GM12878 (cell line): ENCODE measurements at regions not wholly inside any gene's neighbourhood (a gene's known extent, or its start where the extent isn't known, plus 50 kb on each side); places are given as distances from the start of the nearest gene placed in this dataset.

Experiments
- ATAC-seq: fragments of 200-7000 bp; cut with Tn5 transposase; 3 replicates; pipeline ENCODE4 v1.9.1; 2020; ENCODE audit warnings: mild to moderate bottlenecking, moderate library complexity
- BruUV-seq: library from RNA; stranded (reverse); fragments of 400-500 nt; replicated peaks from 2 replicates; lab custom pipeline; 2021; lab: Mats Ljungman, UMichigan
- CTCF ChIA-PET: fragments of 300-600 bp; sonication (Branson Sonifier 250); formaldehyde crosslinking; extraction: SDS; loops from one replicate; lab custom pipeline; 2021; ENCODE audit warnings: inconsistent platforms; lab: Yijun Ruan, JAX
- POLR2A ChIA-PET: fragments of 350-600 bp; formaldehyde crosslinking; extraction: SDS; loops from one replicate; lab custom pipeline; 2021; ENCODE audit warnings: inconsistent platforms; lab: Charles Lee
- RAD21 ChIA-PET: fragments of 300-600 bp; sonication (Branson Sonifier 250); formaldehyde crosslinking; loops from one replicate; lab custom pipeline; 2023; ENCODE audit warnings: antibody characterized with exemption; ENCODE audit not compliant: unreplicated experiment; lab: Charles Lee
- SMC1A ChIA-PET: fragments of 300-600 bp; sonication (Branson Sonifier 250); formaldehyde crosslinking; loops from one replicate; lab custom pipeline; 2023; ENCODE audit not compliant: unreplicated experiment, uncharacterized antibody; lab: Charles Lee
- DNase-seq: peaks from one replicate; pipeline ENCODE4 v3.0.0-alpha.2; 2011; ENCODE audit warnings: low read depth, low spot score
- FAIRE-seq: peaks from 3 replicates; lab custom pipeline; 2011; peaks lifted over from hg19 to GRCh38; lab: Jason Lieb, UNC
- H2AFZ ChIP-seq: 2 replicates; pipeline ENCODE4 v1.6.0; 2011; ENCODE audit warnings: low read depth, low read length, control low read depth; ENCODE audit not compliant: control insufficient read depth
- H3K27ac ChIP-seq: 2 replicates; pipeline ENCODE4 v1.5.1; 2011; ENCODE audit warnings: control low read depth; ENCODE audit not compliant: control insufficient read depth, insufficient read depth
- H3K27me3 ChIP-seq, 2 experiments: replicated peaks in 1 of 2; 2 replicates each; pipeline versions ENCODE4 v1.6.0 to v1.6.1; 2011; ENCODE audit warnings: low read length in 1 of 2; ENCODE audit not compliant: control insufficient read depth in 2 of 2, insufficient read depth in 2 of 2
- H3K36me3 ChIP-seq, 2 experiments: 2 replicates each; pipeline ENCODE4 v1.5.1; 2011; ENCODE audit warnings: low read length in 1 of 2; ENCODE audit not compliant: control insufficient read depth in 2 of 2, insufficient read depth in 2 of 2
- H3K4me1 ChIP-seq: 2 replicates; pipeline ENCODE4 v1.6.1; 2011; ENCODE audit warnings: mild to moderate bottlenecking, low read length, moderate library complexity, mixed read lengths; ENCODE audit not compliant: control insufficient read depth, insufficient read depth
- H3K4me2 ChIP-seq: 2 replicates; pipeline ENCODE4 v1.6.0; 2011; ENCODE audit warnings: control low read depth; ENCODE audit not compliant: control insufficient read depth, insufficient read depth
- H3K4me3 ChIP-seq: fragments of 200-600 bp; sonication (generic); 2 replicates; pipeline ENCODE4 v1.5.1; 2016
- H3K79me2 ChIP-seq: 2 replicates; pipeline ENCODE4 v1.6.0; 2011; ENCODE audit warnings: low read length; ENCODE audit not compliant: control insufficient read depth, insufficient read depth
- H3K9ac ChIP-seq: 2 replicates; pipeline ENCODE4 v1.8.0; 2011; ENCODE audit warnings: low read length, control low read depth, mixed read lengths; ENCODE audit not compliant: control insufficient read depth, insufficient read depth
- H3K9me3 ChIP-seq: replicated peaks from 3 replicates; pipeline ENCODE4 v1.5.1; 2011; ENCODE audit warnings: mild to moderate bottlenecking, low read length; ENCODE audit not compliant: control insufficient read depth, insufficient read depth
- H4K20me1 ChIP-seq: 2 replicates; pipeline ENCODE4 v1.6.0; 2011; ENCODE audit not compliant: control insufficient read depth, insufficient read depth
- CBFB ChIP-seq: IDR thresholded peaks from 2 replicates; pipeline ENCODE4 v1.6.1; 2016; ENCODE audit warnings: antibody characterized with exemption, low read depth
- CHD2 ChIP-seq: IDR thresholded peaks from 2 replicates; pipeline ENCODE4 v1.6.1; 2011; ENCODE audit warnings: low read depth, low read length, improper control_type of control experiment, borderline replicate concordance
- NR2F1 ChIP-seq: fragments of 450-650 bp; conservative IDR thresholded peaks from 2 replicates; pipeline ENCODE4 v1.6.1; 2017; ENCODE audit warnings: mild to moderate bottlenecking
- PML ChIP-seq: IDR thresholded peaks from 2 replicates; pipeline ENCODE4 v1.6.1; 2012; ENCODE audit warnings: low read length, inconsistent platforms
- RELA ChIP-seq: fragments of 450-650 bp; IDR thresholded peaks from 2 replicates; pipeline ENCODE4 v1.8.0; 2014; ENCODE audit warnings: borderline replicate concordance; ENCODE audit not compliant: partially characterized antibody
- SMC3 ChIP-seq: IDR thresholded peaks from 2 replicates; pipeline ENCODE4 v1.6.1; 2011; ENCODE audit warnings: low read length, improper control_type of control experiment, borderline replicate concordance
- SREBF1 ChIP-seq: IDR thresholded peaks from 2 replicates; pipeline ENCODE4 v1.6.1; 2012; ENCODE audit warnings: mild to moderate bottlenecking, low read length
- SREBF2 ChIP-seq: IDR thresholded peaks from 2 replicates; pipeline ENCODE4 v1.6.1; 2012; ENCODE audit warnings: mild to moderate bottlenecking, low read length
- ZNF24 ChIP-seq: fragments of 450-650 bp; IDR thresholded peaks from 2 replicates; pipeline ENCODE4 v1.6.1; 2017; ENCODE audit warnings: antibody characterized with exemption, mild to moderate bottlenecking
- WGBS: methylation state at CpG from one replicate; pipeline ENCODE4 v1.1.6; 2016; ENCODE audit warnings: low lambda C conversion rate; ENCODE audit not compliant: insufficient replicate concordance, insufficient coverage; ENCODE audit errors: missing lambda C conversion rate; 5-methylcytosine and 5-hydroxymethylcytosine counted together
- in situ Hi-C: fragments of 300-500 bp; cut with MboI; formaldehyde crosslinking; loops from 9 replicates; pipeline ENCODE4 v1.14.3; 2018; ENCODE audit warnings: mixed read lengths
- intact Hi-C: fragments of 100-400 bp; cut with micrococcal nuclease; formaldehyde crosslinking; loops from one replicate; pipeline ENCODE4 v1.14.2; 2022; ENCODE audit not compliant: unreplicated experiment
- TF ChIP-seq, protein P1 (sequence below): IDR thresholded peaks from 2 replicates; pipeline ENCODE4 v1.6.1; 2012; ENCODE audit warnings: low read depth, low read length, improper control_type of control experiment
- TF ChIP-seq, protein P2 (sequence below): fragments of 450-650 bp; IDR thresholded peaks from 2 replicates; pipeline ENCODE4 v1.6.1; 2017; ENCODE audit warnings: borderline replicate concordance
- TF ChIP-seq, protein P3 (sequence below): fragments of 150-350 bp; IDR thresholded peaks from 2 replicates; pipeline ENCODE4 v1.6.1; 2016; ENCODE audit warnings: low read depth, low read length
- TF ChIP-seq, protein P4 (sequence below): fragments of 450-650 bp; IDR thresholded peaks from 2 replicates; pipeline ENCODE4 v1.6.1; 2018; ENCODE audit warnings: mild to moderate bottlenecking, low read depth, moderate library complexity; ENCODE audit not compliant: partially characterized antibody

DNA sequence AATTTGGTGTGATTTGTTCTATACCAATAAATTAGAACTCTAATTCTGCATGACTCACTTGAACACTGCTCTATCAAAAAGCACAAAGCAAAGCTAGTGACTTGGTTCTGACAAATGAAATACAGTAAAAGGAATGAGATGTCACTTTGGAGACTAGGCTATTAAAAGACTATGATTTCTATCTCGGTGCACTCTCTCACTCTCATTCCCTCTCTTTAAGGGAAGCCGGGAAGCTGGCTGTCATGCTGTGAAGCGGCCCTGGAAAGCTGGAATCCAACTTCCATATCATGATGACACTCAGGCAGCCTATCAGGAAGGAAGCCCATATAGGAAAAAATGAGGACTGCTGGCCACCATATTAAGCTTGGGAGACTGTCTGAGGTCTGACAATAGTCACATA is 590.1 kb upstream of the CBLB start:
- ChIA-PET CTCF (interaction anchor here (0.6 kb wide), 1 partner anchor 563 kb away, joined by 4 read pairs; no protein-coding TSS in a partner anchor), RAD21 (interaction anchor here (0.8 kb wide), 1 partner anchor 36 kb away, joined by 3 read pairs; no protein-coding TSS in a partner anchor), SMC1A (no interaction called here), POLR2A (interaction anchor here (0.6 kb wide), 1 partner anchor 33 kb away, joined by 3 read pairs; no protein-coding TSS in a partner anchor)
- H3K4me1 ChIP-seq, result peaks cover 10% of the 10 kb centered on the region
- H3K27me3 ChIP-seq, result no peaks in the 10 kb centered on the region
- FAIRE-seq (no peak), DNase-seq (no peak), ATAC-seq (no peak)
- H3K79me2 ChIP-seq, result no peaks in the 10 kb centered on the region
- no peak overlapping the region for H3K4me2 ChIP-seq
- no peak overlapping the region for H3K4me3 ChIP-seq
- no peak overlapping the region for H3K27ac ChIP-seq
- no peaks in the 10 kb centered on the region for H3K9me3 ChIP-seq
- intact Hi-C loops, result no loop called here
- H3K36me3 ChIP-seq, result no peaks in the 10 kb centered on the region
- BruUV-seq, result no TSS peak
- H2AFZ ChIP-seq, result no peak overlapping the region
- H4K20me1 ChIP-seq, result no peaks in the 10 kb centered on the region
- 98% methylated on average over 3 of the region's 3 CpGs for WGBS
- no peak overlapping the region for H3K9ac ChIP-seq
- in situ Hi-C loops, result no loop called here
- no peak for TF ChIP-seq SMC3
- TF ChIP-seq RELA, result no peak
- TF ChIP-seq SREBF1, result no peak
- TF ChIP-seq, protein P1, sequence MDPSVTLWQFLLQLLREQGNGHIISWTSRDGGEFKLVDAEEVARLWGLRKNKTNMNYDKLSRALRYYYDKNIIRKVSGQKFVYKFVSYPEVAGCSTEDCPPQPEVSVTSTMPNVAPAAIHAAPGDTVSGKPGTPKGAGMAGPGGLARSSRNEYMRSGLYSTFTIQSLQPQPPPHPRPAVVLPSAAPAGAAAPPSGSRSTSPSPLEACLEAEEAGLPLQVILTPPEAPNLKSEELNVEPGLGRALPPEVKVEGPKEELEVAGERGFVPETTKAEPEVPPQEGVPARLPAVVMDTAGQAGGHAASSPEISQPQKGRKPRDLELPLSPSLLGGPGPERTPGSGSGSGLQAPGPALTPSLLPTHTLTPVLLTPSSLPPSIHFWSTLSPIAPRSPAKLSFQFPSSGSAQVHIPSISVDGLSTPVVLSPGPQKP, result no peak
- no peak for TF ChIP-seq CHD2
- TF ChIP-seq NR2F1, result no peak
- TF ChIP-seq ZNF24, result no peak
- TF ChIP-seq PML, result no peak
- no peak for TF ChIP-seq CBFB
- TF ChIP-seq, protein P2, sequence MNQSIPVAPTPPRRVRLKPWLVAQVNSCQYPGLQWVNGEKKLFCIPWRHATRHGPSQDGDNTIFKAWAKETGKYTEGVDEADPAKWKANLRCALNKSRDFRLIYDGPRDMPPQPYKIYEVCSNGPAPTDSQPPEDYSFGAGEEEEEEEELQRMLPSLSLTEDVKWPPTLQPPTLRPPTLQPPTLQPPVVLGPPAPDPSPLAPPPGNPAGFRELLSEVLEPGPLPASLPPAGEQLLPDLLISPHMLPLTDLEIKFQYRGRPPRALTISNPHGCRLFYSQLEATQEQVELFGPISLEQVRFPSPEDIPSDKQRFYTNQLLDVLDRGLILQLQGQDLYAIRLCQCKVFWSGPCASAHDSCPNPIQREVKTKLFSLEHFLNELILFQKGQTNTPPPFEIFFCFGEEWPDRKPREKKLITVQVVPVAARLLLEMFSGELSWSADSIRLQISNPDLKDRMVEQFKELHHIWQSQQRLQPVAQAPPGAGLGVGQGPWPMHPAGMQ, result no peak
- no peak for TF ChIP-seq SREBF2
- TF ChIP-seq, protein P3, sequence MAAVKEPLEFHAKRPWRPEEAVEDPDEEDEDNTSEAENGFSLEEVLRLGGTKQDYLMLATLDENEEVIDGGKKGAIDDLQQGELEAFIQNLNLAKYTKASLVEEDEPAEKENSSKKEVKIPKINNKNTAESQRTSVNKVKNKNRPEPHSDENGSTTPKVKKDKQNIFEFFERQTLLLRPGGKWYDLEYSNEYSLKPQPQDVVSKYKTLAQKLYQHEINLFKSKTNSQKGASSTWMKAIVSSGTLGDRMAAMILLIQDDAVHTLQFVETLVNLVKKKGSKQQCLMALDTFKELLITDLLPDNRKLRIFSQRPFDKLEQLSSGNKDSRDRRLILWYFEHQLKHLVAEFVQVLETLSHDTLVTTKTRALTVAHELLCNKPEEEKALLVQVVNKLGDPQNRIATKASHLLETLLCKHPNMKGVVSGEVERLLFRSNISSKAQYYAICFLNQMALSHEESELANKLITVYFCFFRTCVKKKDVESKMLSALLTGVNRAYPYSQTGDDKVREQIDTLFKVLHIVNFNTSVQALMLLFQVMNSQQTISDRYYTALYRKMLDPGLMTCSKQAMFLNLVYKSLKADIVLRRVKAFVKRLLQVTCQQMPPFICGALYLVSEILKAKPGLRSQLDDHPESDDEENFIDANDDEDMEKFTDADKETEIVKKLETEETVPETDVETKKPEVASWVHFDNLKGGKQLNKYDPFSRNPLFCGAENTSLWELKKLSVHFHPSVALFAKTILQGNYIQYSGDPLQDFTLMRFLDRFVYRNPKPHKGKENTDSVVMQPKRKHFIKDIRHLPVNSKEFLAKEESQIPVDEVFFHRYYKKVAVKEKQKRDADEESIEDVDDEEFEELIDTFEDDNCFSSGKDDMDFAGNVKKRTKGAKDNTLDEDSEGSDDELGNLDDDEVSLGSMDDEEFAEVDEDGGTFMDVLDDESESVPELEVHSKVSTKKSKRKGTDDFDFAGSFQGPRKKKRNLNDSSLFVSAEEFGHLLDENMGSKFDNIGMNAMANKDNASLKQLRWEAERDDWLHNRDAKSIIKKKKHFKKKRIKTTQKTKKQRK, result no peak
- TF ChIP-seq, protein P4, sequence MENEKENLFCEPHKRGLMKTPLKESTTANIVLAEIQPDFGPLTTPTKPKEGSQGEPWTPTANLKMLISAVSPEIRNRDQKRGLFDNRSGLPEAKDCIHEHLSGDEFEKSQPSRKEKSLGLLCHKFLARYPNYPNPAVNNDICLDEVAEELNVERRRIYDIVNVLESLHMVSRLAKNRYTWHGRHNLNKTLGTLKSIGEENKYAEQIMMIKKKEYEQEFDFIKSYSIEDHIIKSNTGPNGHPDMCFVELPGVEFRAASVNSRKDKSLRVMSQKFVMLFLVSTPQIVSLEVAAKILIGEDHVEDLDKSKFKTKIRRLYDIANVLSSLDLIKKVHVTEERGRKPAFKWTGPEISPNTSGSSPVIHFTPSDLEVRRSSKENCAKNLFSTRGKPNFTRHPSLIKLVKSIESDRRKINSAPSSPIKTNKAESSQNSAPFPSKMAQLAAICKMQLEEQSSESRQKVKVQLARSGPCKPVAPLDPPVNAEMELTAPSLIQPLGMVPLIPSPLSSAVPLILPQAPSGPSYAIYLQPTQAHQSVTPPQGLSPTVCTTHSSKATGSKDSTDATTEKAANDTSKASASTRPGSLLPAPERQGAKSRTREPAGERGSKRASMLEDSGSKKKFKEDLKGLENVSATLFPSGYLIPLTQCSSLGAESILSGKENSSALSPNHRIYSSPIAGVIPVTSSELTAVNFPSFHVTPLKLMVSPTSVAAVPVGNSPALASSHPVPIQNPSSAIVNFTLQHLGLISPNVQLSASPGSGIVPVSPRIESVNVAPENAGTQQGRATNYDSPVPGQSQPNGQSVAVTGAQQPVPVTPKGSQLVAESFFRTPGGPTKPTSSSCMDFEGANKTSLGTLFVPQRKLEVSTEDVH, result no peak
